PC-9 (cell line): ENCODE measurements at regions not wholly inside any gene's neighbourhood (a gene's known extent, or its start where the extent isn't known, plus 50 kb on each side); places are given as distances from the start of the nearest gene placed in this dataset.

Experiments used
- BruUV-seq: library from RNA; stranded (reverse); fragments of 400-500 nt; replicated peaks from 2 replicates; lab custom pipeline; 2021; lab: Mats Ljungman, UMichigan
- CTCF ChIA-PET: fragments of 300-600 bp; sonication (Branson Sonifier 250); formaldehyde crosslinking; loops from one replicate; lab custom pipeline; 2022; ENCODE audit warnings: antibody characterized with exemption; lab: Charles Lee
- POLR2A ChIA-PET: fragments of 300-600 bp; sonication (Branson Sonifier 250); formaldehyde crosslinking; loops from one replicate; lab custom pipeline; 2022; ENCODE audit warnings: antibody characterized with exemption; ENCODE audit not compliant: unreplicated experiment; lab: Charles Lee
- DNase-seq, 2 experiments: peaks; one replicate each; pipeline versions ENCODE4 v3.0.0 to v3.0.0-alpha.2; 2015 to 2022; ENCODE audit warnings: mixed read lengths in 1 of 2
- H2AFZ ChIP-seq: fragments of 200-600 bp; sonication (generic); 2 replicates; pipeline ENCODE4 v1.8.1; 2017; ENCODE audit warnings: antibody characterized with exemption
- H3F3A ChIP-seq: fragments of 200-600 bp; sonication (generic); 2 replicates; pipeline ENCODE4 v1.8.1; 2017; ENCODE audit warnings: antibody characterized with exemption, mild to moderate bottlenecking, low read depth; ENCODE audit not compliant: insufficient read depth
- H3K27ac ChIP-seq: fragments of 200-600 bp; sonication (generic); 2 replicates; pipeline ENCODE4 v1.6.1; 2016; ENCODE audit warnings: mixed run types
- H3K27me3 ChIP-seq: fragments of 200-600 bp; sonication (generic); 2 replicates; pipeline ENCODE4 v1.6.1; 2016; ENCODE audit warnings: low read depth, mixed run types; ENCODE audit not compliant: insufficient read depth
- H3K36me3 ChIP-seq: fragments of 200-600 bp; sonication (generic); 2 replicates; pipeline ENCODE4 v1.6.1; 2016; ENCODE audit warnings: low read depth, mixed run types
- H3K4me1 ChIP-seq: fragments of 200-600 bp; sonication (generic); replicated peaks from 2 replicates; pipeline ENCODE4 v1.6.1; 2016; ENCODE audit warnings: mixed run types; ENCODE audit not compliant: insufficient read depth
- H3K4me2 ChIP-seq: fragments of 200-600 bp; sonication (generic); 2 replicates; pipeline ENCODE4 v1.6.1; 2017; ENCODE audit warnings: mixed run types
- H3K4me3 ChIP-seq: fragments of 200-600 bp; sonication (generic); 2 replicates; pipeline ENCODE4 v1.6.1; 2016; ENCODE audit warnings: mixed run types
- H3K79me2 ChIP-seq: fragments of 200-600 bp; sonication (generic); 2 replicates; pipeline ENCODE4 v1.6.1; 2017; ENCODE audit warnings: low read depth, mixed run types
- H3K9me2 ChIP-seq: fragments of 200-600 bp; sonication (generic); 2 replicates; pipeline ENCODE4 v1.8.1; 2017; ENCODE audit warnings: mild to moderate bottlenecking; ENCODE audit not compliant: insufficient read depth
- H3K9me3 ChIP-seq: fragments of 200-600 bp; sonication (generic); 2 replicates; pipeline ENCODE4 v1.8.1; 2016; ENCODE audit warnings: low read depth; ENCODE audit not compliant: insufficient read depth
- H4K20me1 ChIP-seq: fragments of 200-600 bp; sonication (generic); 2 replicates; pipeline ENCODE4 v1.8.1; 2017; ENCODE audit not compliant: insufficient read depth
- CTCF ChIP-seq: fragments of 200-600 bp; sonication (generic); conservative IDR thresholded peaks from 2 replicates; pipeline ENCODE4 v1.6.1; 2017; ENCODE audit warnings: mixed run types, antibody characterized with exemption, mild to moderate bottlenecking, moderate library complexity
- EZH2 ChIP-seq: fragments of 200-600 bp; sonication (generic); IDR thresholded peaks from 2 replicates; pipeline ENCODE4 v1.8.0; 2017; ENCODE audit warnings: antibody characterized with exemption, low read depth
- intact Hi-C: fragments of 100-400 bp; cut with micrococcal nuclease; formaldehyde crosslinking; loops from one replicate; pipeline ENCODE4 v1.10.0; 2022; ENCODE audit not compliant: unreplicated experiment

- CTCF ChIA-PET: no interaction called here
- POLR2A ChIA-PET: no interaction called here
Observed at GRCh38 chr1:5402618-5403017, 589.6 kb downstream of the NPHP4 start.

GRCh38 chr1:5399771-5400170, 592.5 kb downstream of the NPHP4 start:
- Histone ChIP-seq H3K36me3 (no peaks in the 10 kb centered on the region), H3K4me3 (no peak overlapping the region), H3K9me3 (no peaks in the 10 kb centered on the region), H3K4me1 (peaks cover 25% of the 10 kb centered on the region), H3K27me3 (no peaks in the 10 kb centered on the region), H3K4me2 (no peak overlapping the region), H2AFZ (no peak overlapping the region), H3K79me2 (no peaks in the 10 kb centered on the region), H3F3A (peaks cover 7% of the 10 kb centered on the region; the same call in 1 of the 2 replicates), H3K9me2 (no peaks in the 10 kb centered on the region), H4K20me1 (no peaks in the 10 kb centered on the region), H3K27ac (peak overlapping the region; percentile 44)
- ChIA-PET POLR2A (no interaction called here), CTCF (no interaction called here)
- peak in 1 of 2 experiments; percentile 66 for DNase-seq
- intact Hi-C loops: loop anchor here (5.0 kb wide), 1 partner anchor 113 kb away; no protein-coding TSS in a partner anchor
- TF ChIP-seq CTCF (no peak), EZH2 (no peak)
- BruUV-seq: no TSS peak

More at GRCh38 chr1:5402618-5403017, 589.6 kb downstream of the NPHP4 start:
- Histone ChIP-seq H3K4me3 (no peak overlapping the region), H3K9me2 (no peaks in the 10 kb centered on the region), H3K4me1 (peaks cover 44% of the 10 kb centered on the region), H3K36me3 (no peaks in the 10 kb centered on the region), H3K4me2 (no peak overlapping the region), H2AFZ (no peak overlapping the region), H3K27me3 (no peaks in the 10 kb centered on the region), H4K20me1 (no peaks in the 10 kb centered on the region), H3K9me3 (no peaks in the 10 kb centered on the region), H3K27ac (no peak overlapping the region), H3F3A (peaks cover 12% of the 10 kb centered on the region; the same call in 1 of the 2 replicates), H3K79me2 (no peaks in the 10 kb centered on the region)
- intact Hi-C loops: loop anchor here (5.0 kb wide), 1 partner anchor 110 kb away; no protein-coding TSS in a partner anchor
- DNase-seq: no peak
- TF ChIP-seq EZH2: no peak
- no peak for TF ChIP-seq CTCF
- BruUV-seq: no TSS peak

- BruUV-seq: no TSS peak
- ChIA-PET POLR2A (no interaction called here), CTCF (no interaction called here)
- no peaks in the 10 kb centered on the region for H3K9me3 ChIP-seq
- no peak overlapping the region for H3K27ac ChIP-seq
- no peaks in the 10 kb centered on the region for H3K9me2 ChIP-seq
- intact Hi-C loops: no loop called here
- H3K4me1 ChIP-seq: peaks cover 7% of the 10 kb centered on the region; the same call in 1 of the 2 replicates
- no peak overlapping the region for H2AFZ ChIP-seq
- H3K36me3 ChIP-seq: no peaks in the 10 kb centered on the region
- no peak overlapping the region for H3K4me2 ChIP-seq
- H3K79me2 ChIP-seq: no peaks in the 10 kb centered on the region
- H3K4me3 ChIP-seq: no peak overlapping the region
- no peaks in the 10 kb centered on the region for H4K20me1 ChIP-seq
- TF ChIP-seq CTCF (no peak), EZH2 (no peak)
- no peaks in the 10 kb centered on the region for H3F3A ChIP-seq
- H3K27me3 ChIP-seq: no peaks in the 10 kb centered on the region
- no peak for DNase-seq
Observed at GRCh38 chr1:5396593-5396992, 595.6 kb downstream of the NPHP4 start.
